GM18907 (cell line): ENCODE measurements at regions not wholly inside any gene's neighbourhood (a gene's known extent, or its start where the extent isn't known, plus 50 kb on each side); places are given as distances from the start of the nearest gene placed in this dataset.
"Not testable (repeated sequence)": the region's sequence is repeated elsewhere in the genome, so short reads cannot be mapped to it uniquely, and the experiment has no call there.

ENCODE experiments used
- ATAC-seq: cut with Tn5 transposase; IDR thresholded peaks from one replicate; pipeline ENCODE4 v1.9.1; 2021; ENCODE audit warnings: mild to moderate bottlenecking, moderate library complexity; ENCODE audit not compliant: unreplicated experiment

- no peak for ATAC-seq
Observed at GRCh38 chr12:90235642-90236041, 527.0 kb upstream of the ATP2B1 start.

DNA sequence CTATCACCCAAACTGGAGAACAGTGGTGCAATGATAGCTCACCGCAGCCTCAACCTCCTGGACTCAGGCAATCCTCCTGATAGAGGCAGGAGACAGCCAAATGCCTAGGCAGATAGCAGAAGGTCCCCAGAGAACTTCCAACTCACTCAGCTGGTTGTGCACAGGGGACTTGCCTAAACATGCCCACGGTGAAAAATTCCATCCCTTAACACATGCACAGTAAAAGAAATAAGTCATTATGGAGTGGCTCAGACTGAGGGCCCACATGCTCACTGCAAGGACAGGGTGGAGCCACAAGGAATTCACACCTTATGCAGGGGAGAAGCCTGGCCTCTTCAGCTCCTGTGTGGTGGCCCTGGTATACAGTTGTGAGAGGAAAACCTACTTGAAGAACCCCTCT lies 525.8 kb upstream of the ATP2B1 start:
- ATAC-seq, result no peak

GRCh38 chr12:90233168-90234100 lies 524.8 kb upstream of the ATP2B1 start:
- no peak for ATAC-seq

DNA sequence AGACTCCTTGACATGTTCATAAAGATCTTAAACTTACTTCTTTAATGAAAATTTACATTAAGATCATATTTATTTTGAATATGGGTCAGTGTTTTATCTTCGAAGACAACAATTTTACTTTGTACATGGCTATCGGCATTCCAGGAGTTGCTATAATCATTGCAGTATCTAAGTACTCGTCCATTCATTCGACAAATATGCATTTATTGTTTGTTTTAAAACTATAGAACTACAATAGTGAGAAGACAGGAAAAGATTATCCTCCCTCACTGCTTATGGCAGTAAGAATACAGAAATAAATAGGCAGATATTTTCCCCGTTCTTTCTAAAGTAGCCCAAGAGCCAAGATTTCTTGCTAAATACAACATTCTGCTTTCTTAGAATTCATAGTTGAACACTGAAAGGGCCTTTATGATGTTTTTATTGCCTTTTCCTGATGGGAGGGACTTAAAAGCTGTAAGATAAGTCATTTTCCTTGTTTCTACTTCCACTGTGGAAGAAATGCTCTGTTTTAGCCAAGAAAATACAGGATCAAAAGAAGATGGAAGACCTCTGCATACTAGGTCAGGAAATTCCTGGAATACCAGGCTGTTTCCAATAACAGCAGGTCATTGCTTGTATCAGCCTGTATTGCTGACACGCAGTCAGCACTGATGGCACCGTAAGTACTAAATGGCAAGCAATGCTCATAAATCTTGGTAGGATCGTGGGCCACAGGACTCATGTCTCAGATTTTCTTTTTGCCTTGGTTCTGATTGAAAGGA lies 521.0 kb upstream of the ATP2B1 start:
- ATAC-seq, result no peak

DNA sequence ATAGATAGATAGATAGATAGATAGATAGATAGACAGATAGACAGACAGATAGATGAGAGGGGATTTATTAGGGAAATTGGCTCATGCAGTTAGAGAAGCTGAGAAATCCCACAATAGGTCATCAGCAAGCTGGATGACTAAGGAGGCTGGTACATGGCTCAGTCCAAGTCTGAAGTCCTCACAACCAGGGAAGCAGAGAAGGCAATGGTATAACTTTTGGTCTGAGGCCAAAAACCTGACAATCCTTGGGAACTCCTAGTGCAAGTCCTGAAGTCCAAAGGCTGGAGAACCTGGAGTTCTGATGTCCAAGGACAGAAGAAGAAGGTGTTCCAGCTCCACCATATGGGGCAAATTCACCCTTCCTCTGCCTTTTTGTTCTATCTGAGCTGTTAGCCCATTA lies 517.6 kb upstream of the ATP2B1 start:
- no peak for ATAC-seq

GRCh38 chr12:90216815-90217214 lies 508.2 kb upstream of the ATP2B1 start:
- no peak for ATAC-seq

DNA sequence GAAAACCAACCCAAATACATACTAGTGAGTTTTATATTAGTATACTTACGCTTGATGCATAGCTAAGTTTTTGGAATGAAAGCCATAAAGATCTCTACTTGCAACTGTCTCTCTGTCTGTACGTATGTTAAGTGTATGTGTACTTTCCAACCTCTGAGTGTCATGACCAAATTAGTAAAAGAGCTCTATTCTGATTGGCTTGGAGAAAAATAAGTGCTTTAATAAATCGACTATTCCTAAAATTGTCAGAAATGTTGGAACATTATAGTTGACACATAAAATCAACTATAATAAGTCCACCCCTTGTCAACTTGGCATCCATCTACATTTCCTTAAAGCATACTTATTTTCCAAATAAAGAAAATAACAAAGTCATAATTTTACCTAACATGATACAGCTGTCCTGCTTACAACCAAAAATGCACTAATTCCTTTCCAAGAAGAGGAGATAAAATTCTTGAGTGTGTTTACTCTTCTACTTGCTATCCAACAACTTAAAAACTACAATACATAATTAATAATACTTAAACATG lies 507.4 kb upstream of the ATP2B1 start:
- ATAC-seq, result no peak

DNA sequence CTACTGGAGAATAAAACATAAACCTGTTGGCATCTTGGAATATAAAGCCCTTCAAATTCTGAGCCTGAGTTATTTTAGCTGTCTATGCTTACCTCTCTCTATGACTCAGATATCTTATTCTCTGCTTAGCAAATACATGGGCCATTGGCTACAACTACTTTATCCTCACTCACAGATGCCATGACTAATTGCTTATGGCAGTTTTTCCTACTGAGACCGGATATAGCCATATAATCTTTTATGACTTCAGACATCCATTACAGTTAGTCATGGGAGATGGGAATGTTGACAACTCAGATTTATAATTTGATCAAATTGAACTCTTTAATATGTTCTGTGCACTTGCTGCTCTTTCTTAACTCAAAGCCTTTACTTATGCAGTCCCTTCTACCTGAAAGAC lies 502.4 kb upstream of the ATP2B1 start:
- ATAC-seq, result no peak

DNA sequence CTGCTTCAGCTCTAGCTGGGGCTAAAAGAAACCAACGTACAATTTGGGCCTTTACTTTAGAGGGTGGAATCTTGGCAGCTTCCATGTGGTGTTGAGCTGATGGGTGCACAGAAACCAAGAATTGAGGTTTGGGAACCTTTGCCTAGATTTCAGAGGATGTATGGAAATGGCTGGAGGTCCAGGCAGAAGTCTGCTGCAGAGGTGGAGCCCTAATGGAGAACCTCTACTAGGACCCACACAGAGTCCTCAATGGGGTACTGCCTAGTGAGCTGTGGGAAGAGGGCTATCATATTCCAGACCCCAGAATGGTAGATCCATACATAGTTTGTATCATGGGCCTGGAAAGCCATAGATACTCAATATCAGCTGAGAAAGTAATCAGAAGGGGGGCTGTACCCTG lies 500.4 kb upstream of the ATP2B1 start:
- no peak for ATAC-seq

DNA sequence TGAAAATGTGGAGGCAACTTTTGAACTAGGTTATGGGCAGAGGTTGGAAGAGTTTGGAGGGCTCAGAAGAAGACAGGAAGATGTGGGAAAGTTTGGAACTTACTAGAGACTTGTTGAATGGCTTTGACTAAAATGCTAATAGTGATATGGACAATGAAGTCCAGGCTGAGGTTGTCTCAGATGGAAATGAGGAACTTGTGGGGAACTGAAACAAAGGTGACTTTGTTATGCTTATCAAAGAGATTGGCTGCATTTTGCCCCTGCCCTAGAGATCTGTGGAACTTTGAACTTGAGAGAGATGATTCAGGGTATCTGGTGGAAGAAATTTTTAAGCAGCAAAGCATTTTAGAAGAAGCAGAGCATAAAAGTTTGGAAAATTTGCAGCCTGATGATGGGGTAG lies 499.7 kb upstream of the ATP2B1 start:
- not testable (repeated sequence) for ATAC-seq

- ATAC-seq, result no peak
Observed at GRCh38 chr12:90207799-90208198, 499.2 kb upstream of the ATP2B1 start.

- ATAC-seq, result no peak
Observed at GRCh38 chr12:90205165-90205564, 496.5 kb upstream of the ATP2B1 start.

- ATAC-seq, result no peak
Observed at GRCh38 chr12:90203556-90203955, 494.9 kb upstream of the ATP2B1 start.

DNA sequence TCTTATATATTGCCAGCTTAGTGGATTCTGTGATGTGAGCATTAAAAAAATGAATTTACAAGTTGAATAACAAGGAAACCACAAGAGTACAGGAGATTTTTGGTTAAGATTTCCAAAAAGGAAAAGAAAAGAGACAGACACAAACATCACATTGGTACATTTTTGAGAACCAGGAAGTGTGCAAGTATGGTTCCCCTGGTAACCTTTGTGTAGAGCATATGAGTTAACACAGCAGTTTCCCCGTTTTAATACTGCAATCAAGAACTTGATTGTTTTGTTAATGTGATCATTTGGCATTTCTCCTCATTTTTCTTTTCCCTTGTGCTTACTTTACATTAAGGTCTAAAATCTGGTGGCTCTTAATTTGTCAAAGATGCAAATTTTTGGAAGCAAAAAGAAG lies 490.4 kb upstream of the ATP2B1 start:
- no peak for ATAC-seq

DNA sequence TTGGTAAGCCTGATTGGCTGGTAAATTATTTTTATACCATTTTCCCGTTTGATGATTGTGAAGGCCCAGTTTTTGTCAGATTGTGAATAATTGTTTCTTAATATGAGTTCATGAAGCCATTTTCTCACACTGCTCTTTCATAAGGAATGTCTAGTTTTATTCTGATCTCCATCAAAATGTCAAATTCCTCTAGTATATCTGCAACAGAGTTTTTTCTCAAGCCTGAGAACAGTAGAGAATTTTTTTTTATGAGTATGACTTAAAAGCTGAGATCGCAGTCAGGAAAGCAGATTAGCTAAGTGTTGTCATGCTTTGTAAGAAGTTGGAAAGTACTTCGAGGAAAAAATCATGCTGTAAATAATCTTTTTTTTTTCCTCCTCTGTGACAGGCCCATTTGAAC lies 484.9 kb upstream of the ATP2B1 start:
- no peak for ATAC-seq

- no peak for ATAC-seq
Observed at GRCh38 chr12:90188857-90189256, 480.2 kb upstream of the ATP2B1 start.

- no peak for ATAC-seq
Observed at GRCh38 chr12:90183201-90183600, 474.6 kb upstream of the ATP2B1 start.

DNA sequence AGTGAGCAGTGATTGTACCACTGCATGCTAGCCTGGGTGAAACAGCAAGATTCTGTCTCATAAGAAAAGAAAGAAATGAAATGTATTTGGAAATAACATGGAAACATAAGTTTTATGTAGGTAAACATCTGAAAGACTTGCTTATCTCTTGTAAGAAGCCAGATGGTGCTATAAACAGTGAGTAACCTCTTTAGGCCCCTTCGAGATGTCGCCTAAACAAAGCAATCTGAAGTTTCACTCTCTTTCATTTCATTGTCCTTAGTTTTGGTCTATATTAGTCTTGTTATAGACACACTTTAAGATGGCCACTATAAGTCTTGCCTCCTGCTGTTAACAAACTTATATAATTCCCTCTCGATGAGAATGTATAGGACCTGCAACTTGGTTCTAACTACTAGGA lies 472.6 kb upstream of the ATP2B1 start:
- no peak for ATAC-seq

GRCh38 chr12:90174956-90175355 lies 466.3 kb upstream of the ATP2B1 start:
- ATAC-seq, result no peak

DNA sequence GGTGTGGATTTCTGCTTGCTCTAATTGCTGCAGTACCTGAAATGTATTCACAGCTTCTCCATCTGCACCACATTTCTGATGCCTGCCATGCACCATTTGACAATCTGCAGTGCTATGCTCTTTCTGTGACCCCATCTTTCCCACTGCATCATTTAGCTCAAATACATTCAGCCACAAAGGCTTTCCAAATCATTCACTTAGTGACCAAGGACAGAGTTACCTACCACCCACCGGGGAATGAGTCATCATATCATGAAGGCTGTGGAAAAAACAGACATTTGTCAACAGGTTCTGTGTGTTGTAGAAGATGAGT lies 465.5 kb upstream of the ATP2B1 start:
- peak; percentile 68 for ATAC-seq

- ATAC-seq, result no peak
Observed at GRCh38 chr12:90173499-90174197, 465.0 kb upstream of the ATP2B1 start.
